HepG2 (cell line): ENCODE measurements at regions not wholly inside any gene's neighbourhood (a gene's known extent, or its start where the extent isn't known, plus 50 kb on each side); places are given as distances from the start of the nearest gene placed in this dataset.

Experiments used
- BRD4 ChIP-seq: sonication (generic); formaldehyde crosslinking; IDR thresholded peaks from 2 replicates; pipeline ENCODE4 v1.4.0; 2020; ENCODE audit warnings: missing genetic modification reagents
- CTCF ChIP-seq: sonication (generic); formaldehyde crosslinking; IDR thresholded peaks from 2 replicates; pipeline ENCODE4 v1.5.0; 2020; ENCODE audit warnings: mild to moderate bottlenecking, missing genetic modification reagents, moderate library complexity
- IRF1 ChIP-seq: sonication (generic); formaldehyde crosslinking; IDR thresholded peaks from 2 replicates; pipeline ENCODE4 v1.4.0; 2020; ENCODE audit warnings: low read depth, mild to moderate bottlenecking, missing genetic modification reagents
- KAT7 ChIP-seq: IDR thresholded peaks from 2 replicates; pipeline ENCODE4 v1.6.1; 2018; ENCODE audit warnings: borderline replicate concordance, missing compliant biosample characterization
- KMT2A ChIP-seq: sonication (generic); formaldehyde crosslinking; IDR thresholded peaks from 2 replicates; pipeline ENCODE4 v1.4.0; 2020; ENCODE audit warnings: missing genetic modification reagents
- PLSCR1 ChIP-seq: sonication (generic); formaldehyde crosslinking; IDR thresholded peaks from 2 replicates; pipeline ENCODE4 v1.5.0; 2020; ENCODE audit warnings: missing genetic modification reagents, mild to moderate bottlenecking, borderline replicate concordance
- RFXAP ChIP-seq: sonication (generic); formaldehyde crosslinking; IDR thresholded peaks from 2 replicates; pipeline ENCODE4 v1.4.0; 2020; ENCODE audit warnings: missing genetic modification reagents, borderline replicate concordance
- SIN3A ChIP-seq: IDR thresholded peaks from 2 replicates; pipeline ENCODE4 v1.6.1; 2011; ENCODE audit warnings: low read depth, mild to moderate bottlenecking, control low read depth, low read length, borderline replicate concordance
- SNRNP70 ChIP-seq: fragments of 200-400 bp; formaldehyde crosslinking; IDR thresholded peaks from 2 replicates; pipeline ENCODE4 v1.6.1; 2017; ENCODE audit warnings: mild to moderate bottlenecking, low read depth, low read length, moderate library complexity
- ZBTB49 ChIP-seq: sonication (generic); formaldehyde crosslinking; IDR thresholded peaks from 2 replicates; pipeline ENCODE4 v1.4.0; 2020; ENCODE audit warnings: missing genetic modification reagents, borderline replicate concordance
- ZNF263 ChIP-seq: sonication (generic); formaldehyde crosslinking; IDR thresholded peaks from 2 replicates; pipeline ENCODE4 v1.4.0; 2020; ENCODE audit warnings: missing genetic modification reagents
- ZNF274 ChIP-seq: sonication (generic); formaldehyde crosslinking; IDR thresholded peaks from 2 replicates; pipeline ENCODE4 v1.5.1; 2020; ENCODE audit warnings: mild to moderate bottlenecking, missing genetic modification reagents
- ZNF672 ChIP-seq: sonication (generic); formaldehyde crosslinking; IDR thresholded peaks from 2 replicates; pipeline ENCODE4 v1.8.1; 2022; ENCODE audit warnings: missing genetic modification reagents

- TF ChIP-seq ZBTB49, result no peak
- TF ChIP-seq KMT2A (CRISPR knock-in tag), result no peak
- no peak for TF ChIP-seq RFXAP
- no peak for TF ChIP-seq CTCF (CRISPR knock-in tag)
- TF ChIP-seq SIN3A, result no peak
- no peak for TF ChIP-seq SNRNP70
- TF ChIP-seq BRD4 (CRISPR knock-in tag), result no peak
- TF ChIP-seq PLSCR1 (CRISPR knock-in tag), result no peak
- no peak for TF ChIP-seq ZNF274 (CRISPR knock-in tag)
- TF ChIP-seq KAT7, result no peak
- TF ChIP-seq IRF1 (CRISPR knock-in tag), result no peak
- TF ChIP-seq ZNF672 (CRISPR knock-in tag), result no peak
- TF ChIP-seq ZNF263, result no peak
Observed at GRCh38 chr16:50948268-50948930, 202.7 kb downstream of the SALL1 start.
